ENCODE measurements at regions not wholly inside any gene's neighbourhood (a gene's known extent, or its start where the extent isn't known, plus 50 kb on each side); places are given as distances from the start of the nearest gene placed in this dataset.

DNA sequence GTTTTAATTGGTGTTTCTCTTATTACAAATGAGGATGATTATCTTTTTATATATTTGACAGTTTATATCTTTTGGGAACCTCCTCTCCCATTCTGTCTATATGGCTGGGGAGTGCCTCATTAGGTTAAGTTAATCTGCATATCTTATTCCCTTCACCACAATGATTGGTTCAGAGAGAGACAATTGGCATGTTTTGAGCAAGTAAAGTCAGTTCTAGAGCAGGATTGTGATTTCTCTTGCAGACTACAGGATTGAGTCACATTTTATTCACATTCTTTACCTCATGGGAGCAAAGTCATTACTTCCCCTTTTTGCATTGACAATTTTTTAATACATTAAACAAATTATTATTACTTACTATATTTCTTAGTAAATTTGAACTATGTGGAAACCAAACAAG, 345.6 kb downstream of the MDFIC start:
- TF ChIP-seq, protein P1, sequence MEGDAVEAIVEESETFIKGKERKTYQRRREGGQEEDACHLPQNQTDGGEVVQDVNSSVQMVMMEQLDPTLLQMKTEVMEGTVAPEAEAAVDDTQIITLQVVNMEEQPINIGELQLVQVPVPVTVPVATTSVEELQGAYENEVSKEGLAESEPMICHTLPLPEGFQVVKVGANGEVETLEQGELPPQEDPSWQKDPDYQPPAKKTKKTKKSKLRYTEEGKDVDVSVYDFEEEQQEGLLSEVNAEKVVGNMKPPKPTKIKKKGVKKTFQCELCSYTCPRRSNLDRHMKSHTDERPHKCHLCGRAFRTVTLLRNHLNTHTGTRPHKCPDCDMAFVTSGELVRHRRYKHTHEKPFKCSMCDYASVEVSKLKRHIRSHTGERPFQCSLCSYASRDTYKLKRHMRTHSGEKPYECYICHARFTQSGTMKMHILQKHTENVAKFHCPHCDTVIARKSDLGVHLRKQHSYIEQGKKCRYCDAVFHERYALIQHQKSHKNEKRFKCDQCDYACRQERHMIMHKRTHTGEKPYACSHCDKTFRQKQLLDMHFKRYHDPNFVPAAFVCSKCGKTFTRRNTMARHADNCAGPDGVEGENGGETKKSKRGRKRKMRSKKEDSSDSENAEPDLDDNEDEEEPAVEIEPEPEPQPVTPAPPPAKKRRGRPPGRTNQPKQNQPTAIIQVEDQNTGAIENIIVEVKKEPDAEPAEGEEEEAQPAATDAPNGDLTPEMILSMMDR (IDR thresholded peaks at IDR 0.05) = no peak
- TF ChIP-seq POLR2A (IDR thresholded peaks at IDR 0.05; ENCODE audit: low read depth) (no peak), POLR2AphosphoS5 (IDR thresholded peaks at IDR 0.05) (no peak)
